Common myeloid progenitor, CD34-positive (primary cell): ENCODE measurements at regions not wholly inside any gene's neighbourhood (a gene's known extent, or its start where the extent isn't known, plus 50 kb on each side); places are given as distances from the start of the nearest gene placed in this dataset.

Experiments
- CTCF ChIA-PET: fragments of 350-600 bp; sonication (Branson Sonifier 250); formaldehyde crosslinking; loops from one replicate; lab custom pipeline; 2021; ENCODE audit warnings: antibody characterized with exemption; lab: Charles Lee
- POLR2A ChIA-PET: fragments of 350-600 bp; sonication (Branson Sonifier 250); formaldehyde crosslinking; loops from one replicate; lab custom pipeline; 2021; ENCODE audit warnings: antibody characterized with exemption; lab: Charles Lee
- DNase-seq, 3 donors: peaks; one replicate each; pipeline versions ENCODE4 v3.0.0 to v3.0.0-alpha.2; 2013
- H3K27ac ChIP-seq, 2 experiments: 1 replicate in 1 of 2; 2 replicates in 1 of 2; pipeline ENCODE4 v1.7.0; 2013; ENCODE audit warnings: inconsistent platforms in 2 of 2, low read length in 2 of 2, mild to moderate bottlenecking in 2 of 2, low read depth in 1 of 2, moderate library complexity in 1 of 2; ENCODE audit not compliant: severe bottlenecking in 2 of 2, insufficient read depth in 1 of 2, poor library complexity in 1 of 2
- H3K27me3 ChIP-seq, 5 experiments: replicated peaks in 2 of 5; 1 replicate in 3 of 5; 2 replicates in 2 of 5; pipeline versions ENCODE4 v1.6.1 to v1.7.0; 2013; ENCODE audit warnings: low read length in 4 of 5, mild to moderate bottlenecking in 2 of 5, moderate library complexity in 2 of 5, inconsistent platforms in 1 of 5; ENCODE audit not compliant: insufficient read depth in 5 of 5, control insufficient read depth in 4 of 5
- H3K36me3 ChIP-seq, 4 experiments: 1 replicate in 2 of 4; 2 replicates in 2 of 4; pipeline versions ENCODE4 v1.6.1 to v1.7.0; 2013; ENCODE audit warnings: low read length in 3 of 4, control low read depth in 1 of 4, mild to moderate bottlenecking in 1 of 4; ENCODE audit not compliant: control insufficient read depth in 4 of 4, insufficient read depth in 4 of 4
- H3K4me1 ChIP-seq, 4 experiments: 1 replicate in 3 of 4; 2 replicates in 1 of 4; pipeline versions ENCODE4 v1.6.1 to v1.7.1; 2013; ENCODE audit warnings: low read length in 3 of 4, mild to moderate bottlenecking in 3 of 4, control low read depth in 1 of 4, inconsistent platforms in 1 of 4, moderate library complexity in 1 of 4; ENCODE audit not compliant: control insufficient read depth in 4 of 4, insufficient read depth in 4 of 4; ENCODE audit errors: control extremely low read depth in 1 of 4
- H3K4me3 ChIP-seq, 7 experiments: 1 replicate in 4 of 7; 2 replicates in 3 of 7; pipeline versions ENCODE4 v1.5.1 to v1.7.0; 2013; ENCODE audit warnings: mild to moderate bottlenecking in 7 of 7, low read length in 6 of 7, moderate library complexity in 6 of 7, inconsistent platforms in 2 of 7, low read depth in 2 of 7, control low read depth in 1 of 7; ENCODE audit not compliant: insufficient read depth in 4 of 7, control insufficient read depth in 1 of 7; ENCODE audit errors: extremely low read depth in 1 of 7
- H3K9me3 ChIP-seq, 5 experiments: 1 replicate in 4 of 5; 2 replicates in 1 of 5; pipeline versions ENCODE4 v1.6.1 to v1.7.1; 2013; ENCODE audit warnings: low read length in 4 of 5, mild to moderate bottlenecking in 2 of 5, inconsistent platforms in 1 of 5, low read depth in 1 of 5, moderate library complexity in 1 of 5; ENCODE audit not compliant: control insufficient read depth in 4 of 5, insufficient read depth in 2 of 5; ENCODE audit errors: control extremely low read depth in 1 of 5
- WGBS: methylation state at CpG from one replicate; pipeline ENCODE4 v1.1.5; 2013; ENCODE audit not compliant: insufficient coverage; 5-methylcytosine and 5-hydroxymethylcytosine counted together

DNA sequence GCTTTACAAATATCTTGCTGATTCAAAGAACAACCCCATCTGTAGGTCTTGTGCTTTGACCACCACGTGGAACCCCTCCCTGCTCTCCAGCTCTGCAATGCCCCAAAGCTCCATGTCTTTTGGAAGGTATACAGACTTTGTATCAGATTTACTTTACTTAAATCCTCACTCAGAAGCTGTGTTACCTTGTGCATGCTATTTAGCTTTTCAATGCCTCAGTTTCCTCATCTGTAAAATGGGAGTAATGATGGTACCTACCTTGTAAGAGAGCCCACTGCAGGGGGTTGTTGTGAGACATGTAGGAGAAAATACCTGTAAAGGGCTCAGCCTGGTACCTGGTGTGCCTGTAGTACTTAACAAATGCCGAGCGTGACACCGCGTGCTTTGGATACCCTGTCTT lies 200.2 kb upstream of the CHD6 start:
- ChIA-PET CTCF (no interaction called here), POLR2A (no interaction called here)
- Histone ChIP-seq H3K4me1 (no peaks in the 10 kb centered on the region), H3K4me3 (no peak overlapping the region), H3K27me3 (peaks cover 0 to 4% (median 0%) of the 10 kb centered on the region in 5 experiments), H3K27ac (no peak overlapping the region), H3K36me3 (no peaks in the 10 kb centered on the region), H3K9me3 (peaks cover 0 to under 1% (median 0%) of the 10 kb centered on the region in 5 experiments)
- DNase-seq = no peak
- WGBS = 94% methylated on average over 5 of the region's 5 CpGs

- no CpG with 5 or more reads among the region's 1 CpG for WGBS
- POLR2A ChIA-PET = no interaction called here
Measured at GRCh38 chr20:41811456-41811855, 193.3 kb upstream of the CHD6 start.

GRCh38 chr20:41800040-41800439 lies 181.9 kb upstream of the CHD6 start:
- 94% methylated on average over 3 of the region's 3 CpGs for WGBS
- ChIA-PET CTCF (no interaction called here), POLR2A (no interaction called here)
- no peak overlapping the region for H3K27ac ChIP-seq
- H3K4me1 ChIP-seq = no peaks in the 10 kb centered on the region
- H3K9me3 ChIP-seq = no peaks in the 10 kb centered on the region
- H3K4me3 ChIP-seq = no peak overlapping the region
- H3K27me3 ChIP-seq = no peaks in the 10 kb centered on the region
- no peak for DNase-seq
- H3K36me3 ChIP-seq = no peaks in the 10 kb centered on the region

More at GRCh38 chr20:41811456-41811855, 193.3 kb upstream of the CHD6 start:
- H3K4me1 ChIP-seq = no peaks in the 10 kb centered on the region
- H3K9me3 ChIP-seq = peaks cover 0 to 8% (median 3%) of the 10 kb centered on the region in 5 experiments
- no peak for DNase-seq
- H3K27me3 ChIP-seq = no peaks in the 10 kb centered on the region
- H3K4me3 ChIP-seq = no peak overlapping the region
- H3K36me3 ChIP-seq = no peaks in the 10 kb centered on the region
- no peak overlapping the region for H3K27ac ChIP-seq
- CTCF ChIA-PET = no interaction called here

DNA sequence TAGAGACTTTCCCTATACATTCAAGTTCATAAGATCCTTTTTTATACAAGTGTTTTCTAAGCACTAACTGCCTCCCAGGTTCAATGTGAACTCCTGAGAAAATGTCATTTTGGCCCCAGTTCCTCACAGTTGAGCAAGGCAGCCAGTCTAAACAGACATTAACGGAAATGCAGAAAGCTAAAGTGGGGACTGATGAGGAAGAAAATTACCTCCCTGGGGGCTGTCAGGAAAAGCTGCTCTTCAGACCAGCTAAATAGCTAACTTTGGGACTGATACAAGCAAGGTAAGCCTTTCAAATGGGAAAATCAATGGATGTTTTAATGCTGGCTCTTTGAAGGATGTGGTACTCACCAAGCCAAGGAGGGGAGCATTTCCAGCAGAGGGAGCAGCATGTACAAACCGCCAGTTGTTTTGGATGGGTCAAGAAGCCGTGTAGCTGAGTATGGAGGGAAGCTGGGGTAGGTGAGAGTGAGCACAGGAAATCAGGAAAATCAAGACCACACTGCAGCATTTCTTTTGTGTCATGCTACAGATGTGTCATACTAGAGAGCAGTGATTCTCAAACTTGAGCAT lies 180.8 kb upstream of the CHD6 start:
- ChIA-PET CTCF (no interaction called here), POLR2A (no interaction called here)
- H3K9me3 ChIP-seq = no peaks in the 10 kb centered on the region
- 78% methylated on average over 3 of the region's 3 CpGs for WGBS
- DNase-seq = no peak
- no peaks in the 10 kb centered on the region for H3K36me3 ChIP-seq
- H3K4me1 ChIP-seq = no peaks in the 10 kb centered on the region
- no peak overlapping the region for H3K4me3 ChIP-seq
- no peak overlapping the region for H3K27ac ChIP-seq
- no peaks in the 10 kb centered on the region for H3K27me3 ChIP-seq

DNA sequence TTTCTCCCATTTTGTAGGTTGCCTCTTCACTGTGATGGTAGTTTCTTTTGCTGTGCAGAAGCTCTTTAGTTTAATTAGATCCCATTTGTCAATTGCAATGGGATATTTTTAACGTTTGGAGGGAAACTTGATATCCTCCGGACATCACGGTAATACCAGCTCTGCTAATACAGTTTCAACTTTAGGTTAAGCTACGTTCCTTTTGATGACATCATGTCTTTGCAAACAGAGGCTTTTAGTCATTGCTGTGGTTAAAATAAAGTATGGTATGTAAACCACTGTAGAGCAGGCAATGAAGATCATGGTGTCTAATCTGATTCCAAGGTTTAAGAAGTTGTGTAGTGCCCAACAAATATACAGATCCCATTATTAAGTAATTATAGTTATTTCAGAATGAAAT lies 168.0 kb upstream of the CHD6 start:
- POLR2A ChIA-PET = no interaction called here
- peaks cover 0 to 2% (median 0%) of the 10 kb centered on the region in 5 experiments for H3K9me3 ChIP-seq
- no peak for DNase-seq
- H3K4me1 ChIP-seq = no peaks in the 10 kb centered on the region
- CTCF ChIA-PET = no interaction called here
- 70% methylated on average over 2 of the region's 4 CpGs for WGBS
- no peak overlapping the region for H3K27ac ChIP-seq
- H3K4me3 ChIP-seq = no peak overlapping the region
- no peaks in the 10 kb centered on the region for H3K36me3 ChIP-seq
- H3K27me3 ChIP-seq = peaks cover 0 to 2% (median 0%) of the 10 kb centered on the region in 5 experiments

DNA sequence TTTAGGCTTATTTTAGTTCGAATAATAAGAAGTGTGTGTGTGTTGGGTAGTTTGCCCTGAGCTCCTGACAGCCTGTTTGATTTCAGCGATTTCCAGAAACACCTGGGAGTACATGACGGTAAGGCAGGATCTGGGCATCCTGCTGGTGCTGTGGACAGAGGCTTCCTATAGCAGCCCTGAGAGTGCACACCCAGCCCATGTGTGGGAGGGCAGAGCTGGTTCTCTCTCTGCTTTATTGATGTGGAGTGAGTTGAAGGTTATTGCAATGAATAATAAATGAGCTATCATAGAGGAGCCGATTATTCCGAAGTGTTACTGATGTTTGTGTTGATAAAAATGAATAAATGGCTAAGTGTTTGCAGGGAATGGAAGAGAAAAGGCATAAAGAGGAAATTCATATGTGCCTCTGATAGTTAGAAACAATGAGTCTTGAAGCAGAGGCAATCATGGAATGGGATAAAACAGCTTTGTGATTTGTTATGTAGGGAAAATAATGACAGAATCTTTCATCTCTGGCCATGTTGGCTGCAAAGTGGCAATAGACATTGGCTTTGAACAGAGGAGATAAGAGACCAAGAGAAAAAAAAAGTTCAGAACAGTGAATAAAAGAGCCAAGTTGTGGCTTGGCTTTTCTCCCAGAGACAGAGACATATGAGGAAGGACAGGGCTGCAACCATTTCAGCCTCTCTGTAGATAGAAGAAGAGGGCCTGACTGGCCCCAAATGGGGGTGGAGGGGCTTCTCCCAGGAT lies 166.2 kb upstream of the CHD6 start:
- Histone ChIP-seq H3K4me3 (no peak overlapping the region), H3K4me1 (no peaks in the 10 kb centered on the region), H3K27ac (no peak overlapping the region), H3K36me3 (no peaks in the 10 kb centered on the region), H3K9me3 (peaks cover 0 to 2% (median 0%) of the 10 kb centered on the region in 5 experiments), H3K27me3 (peaks cover 0 to 2% (median 0%) of the 10 kb centered on the region in 5 experiments)
- DNase-seq = peak; percentile 5 to 14 (median 10)
- CTCF ChIA-PET = no interaction called here
- POLR2A ChIA-PET = no interaction called here
- WGBS = 59% methylated on average over 4 of the region's 5 CpGs

DNA sequence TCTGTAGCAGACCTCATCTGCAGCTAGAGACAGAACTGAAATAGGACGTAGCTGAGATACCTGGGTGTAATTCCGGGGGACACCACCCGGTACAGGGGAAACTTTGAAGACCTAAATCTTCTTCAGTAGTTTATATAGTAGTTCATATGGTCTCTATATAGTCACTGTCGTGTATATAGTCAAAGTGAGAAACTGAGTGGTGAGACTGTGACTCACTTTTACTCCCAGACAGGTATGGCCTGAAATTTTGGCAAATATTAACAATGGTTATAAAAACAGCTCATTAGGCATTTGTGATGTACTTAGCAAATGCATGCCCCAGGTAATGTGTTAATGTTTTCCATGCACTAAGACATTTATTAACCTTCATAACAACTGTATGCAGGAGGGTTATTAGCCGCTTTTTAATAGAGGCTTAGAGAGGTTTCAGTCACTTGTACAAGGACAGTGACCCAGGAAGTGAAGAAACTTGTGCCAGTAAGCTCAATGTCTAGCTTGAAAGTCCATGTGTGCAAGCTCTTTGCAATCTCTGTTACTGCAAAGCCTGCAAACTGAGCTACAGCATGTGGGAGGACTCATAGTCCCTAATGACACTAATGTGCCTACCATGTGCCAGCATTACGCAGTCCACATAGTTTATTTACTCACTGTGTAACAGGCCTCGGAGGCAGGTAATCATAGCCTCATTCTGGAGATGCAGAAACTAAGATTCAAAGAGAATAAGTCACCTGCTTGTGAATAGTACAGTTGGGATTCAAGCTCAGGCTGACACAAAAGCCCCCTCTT lies 165.4 kb upstream of the CHD6 start:
- Histone ChIP-seq H3K4me3 (no peak overlapping the region), H3K4me1 (no peaks in the 10 kb centered on the region), H3K27ac (no peak overlapping the region), H3K9me3 (peaks cover 0 to 2% (median 0%) of the 10 kb centered on the region in 5 experiments), H3K36me3 (no peaks in the 10 kb centered on the region), H3K27me3 (peaks cover 0 to under 1% (median 0%) of the 10 kb centered on the region in 5 experiments)
- no peak for DNase-seq
- ChIA-PET POLR2A (no interaction called here), CTCF (no interaction called here)
- WGBS = 97% methylated on average over 7 of the region's 7 CpGs
